Parathyroid adenoma (tissue), 2 donors: ENCODE measurements at regions not wholly inside any gene's neighbourhood (a gene's known extent, or its start where the extent isn't known, plus 50 kb on each side); places are given as distances from the start of the nearest gene placed in this dataset.

Experiments
- H2AFZ ChIP-seq: fragments of 300-600 bp; sonication (generic); one replicate; pipeline ENCODE4 v1.7.0; 2017; ENCODE audit warnings: antibody characterized with exemption, mild to moderate bottlenecking
- H3K27ac ChIP-seq: fragments of 300-600 bp; sonication (generic); one replicate; pipeline ENCODE4 v1.7.0; 2017
- H3K27me3 ChIP-seq: fragments of 300-600 bp; sonication (generic); one replicate; pipeline ENCODE4 v1.7.0; 2017; ENCODE audit warnings: low read length; ENCODE audit not compliant: control insufficient read depth, insufficient read depth
- H3K36me3 ChIP-seq: fragments of 300-600 bp; sonication (generic); one replicate; pipeline ENCODE4 v1.7.0; 2017; ENCODE audit warnings: low read length; ENCODE audit not compliant: control insufficient read depth, insufficient read depth
- H3K4me1 ChIP-seq: fragments of 300-600 bp; sonication (generic); one replicate; pipeline ENCODE4 v1.7.0; 2017; ENCODE audit warnings: control low read depth
- H3K4me2 ChIP-seq: fragments of 300-600 bp; sonication (generic); one replicate; pipeline ENCODE4 v1.7.0; 2017; ENCODE audit warnings: low read length
- H3K4me3 ChIP-seq: fragments of 300-600 bp; sonication (generic); one replicate; pipeline ENCODE4 v1.7.0; 2017; ENCODE audit warnings: low read depth, low read length
- H3K79me2 ChIP-seq: fragments of 300-600 bp; sonication (generic); one replicate; pipeline ENCODE4 v1.7.0; 2017; ENCODE audit warnings: control low read depth
- H3K9ac ChIP-seq: fragments of 300-600 bp; sonication (generic); one replicate; pipeline ENCODE4 v1.7.0; 2017; ENCODE audit warnings: mild to moderate bottlenecking
- H3K9me3 ChIP-seq: fragments of 300-600 bp; sonication (generic); one replicate; pipeline ENCODE4 v1.7.0; 2017; ENCODE audit warnings: low read length; ENCODE audit not compliant: control insufficient read depth
- TF ChIP-seq, protein P1 (sequence below): fragments of 300-600 bp; sonication (generic); IDR thresholded peaks from one replicate; pipeline ENCODE4 v1.7.0; 2017; ENCODE audit warnings: antibody characterized with exemption, mild to moderate bottlenecking
- donor health status: primary hyperparathyroidism.

GRCh38 chr6:40965046-40965445 is 74.0 kb downstream of the UNC5CL start:
- no peak overlapping the region for H3K9ac ChIP-seq
- TF ChIP-seq, protein P1, sequence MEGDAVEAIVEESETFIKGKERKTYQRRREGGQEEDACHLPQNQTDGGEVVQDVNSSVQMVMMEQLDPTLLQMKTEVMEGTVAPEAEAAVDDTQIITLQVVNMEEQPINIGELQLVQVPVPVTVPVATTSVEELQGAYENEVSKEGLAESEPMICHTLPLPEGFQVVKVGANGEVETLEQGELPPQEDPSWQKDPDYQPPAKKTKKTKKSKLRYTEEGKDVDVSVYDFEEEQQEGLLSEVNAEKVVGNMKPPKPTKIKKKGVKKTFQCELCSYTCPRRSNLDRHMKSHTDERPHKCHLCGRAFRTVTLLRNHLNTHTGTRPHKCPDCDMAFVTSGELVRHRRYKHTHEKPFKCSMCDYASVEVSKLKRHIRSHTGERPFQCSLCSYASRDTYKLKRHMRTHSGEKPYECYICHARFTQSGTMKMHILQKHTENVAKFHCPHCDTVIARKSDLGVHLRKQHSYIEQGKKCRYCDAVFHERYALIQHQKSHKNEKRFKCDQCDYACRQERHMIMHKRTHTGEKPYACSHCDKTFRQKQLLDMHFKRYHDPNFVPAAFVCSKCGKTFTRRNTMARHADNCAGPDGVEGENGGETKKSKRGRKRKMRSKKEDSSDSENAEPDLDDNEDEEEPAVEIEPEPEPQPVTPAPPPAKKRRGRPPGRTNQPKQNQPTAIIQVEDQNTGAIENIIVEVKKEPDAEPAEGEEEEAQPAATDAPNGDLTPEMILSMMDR: no peak
- H3K4me2 ChIP-seq: no peak overlapping the region
- no peaks in the 10 kb centered on the region for H3K9me3 ChIP-seq
- no peak overlapping the region for H2AFZ ChIP-seq
- no peaks in the 10 kb centered on the region for H3K4me1 ChIP-seq
- H3K79me2 ChIP-seq: no peaks in the 10 kb centered on the region
- no peak overlapping the region for H3K27ac ChIP-seq
- no peaks in the 10 kb centered on the region for H3K27me3 ChIP-seq
- no peaks in the 10 kb centered on the region for H3K36me3 ChIP-seq
- H3K4me3 ChIP-seq: no peak overlapping the region

DNA sequence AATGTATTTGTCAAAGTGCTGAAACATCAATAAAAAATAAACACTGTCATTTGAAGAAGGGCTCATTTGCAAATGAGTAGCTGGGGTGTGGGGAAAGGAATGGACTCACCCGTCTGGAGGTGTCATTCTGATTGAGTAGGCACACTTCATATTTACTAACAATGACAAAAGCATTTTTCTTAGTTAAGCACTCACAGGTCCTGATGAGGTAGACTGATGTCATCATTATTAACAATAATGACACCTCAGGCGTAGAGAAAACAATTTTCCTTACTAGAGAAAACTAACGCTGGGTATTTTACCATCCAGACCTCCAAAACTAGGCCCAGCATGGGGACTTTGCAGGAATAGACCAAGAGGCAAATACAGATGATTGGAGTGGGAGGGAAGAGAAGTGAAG is 76.0 kb downstream of the UNC5CL start:
- H3K4me1 ChIP-seq: no peaks in the 10 kb centered on the region

DNA sequence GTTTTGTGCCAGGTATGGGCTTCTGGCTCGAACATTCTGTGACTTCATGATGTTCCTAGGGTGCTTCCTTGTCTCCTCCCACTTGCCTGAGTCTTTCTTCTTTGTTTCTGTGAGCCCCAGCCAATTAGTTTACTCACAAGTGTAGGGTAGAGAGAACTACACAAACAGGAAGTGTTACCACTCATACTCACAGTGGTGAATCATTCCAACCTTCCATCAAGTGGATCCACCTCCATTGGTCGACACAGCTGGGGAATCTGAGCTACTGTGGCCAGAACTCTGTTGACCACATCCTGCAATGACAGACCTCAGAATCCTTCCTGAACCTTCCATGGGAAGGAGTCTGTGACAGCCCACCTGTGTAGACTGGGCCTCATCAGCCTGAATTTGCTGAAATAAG is 76.8 kb downstream of the UNC5CL start:
- Histone ChIP-seq H3K9me3 (no peaks in the 10 kb centered on the region), H3K79me2 (no peaks in the 10 kb centered on the region), H3K9ac (no peak overlapping the region), H3K27me3 (no peaks in the 10 kb centered on the region), H3K4me1 (no peaks in the 10 kb centered on the region), H3K4me3 (no peak overlapping the region), H2AFZ (no peak overlapping the region), H3K4me2 (no peak overlapping the region), H3K27ac (no peak overlapping the region), H3K36me3 (no peaks in the 10 kb centered on the region)
- TF ChIP-seq, protein P1: no peak

More for the DNA sequence above, 76.0 kb downstream of the UNC5CL start:
- TF ChIP-seq, protein P1: no peak
- Histone ChIP-seq H3K27me3 (no peaks in the 10 kb centered on the region), H3K36me3 (no peaks in the 10 kb centered on the region), H2AFZ (no peak overlapping the region), H3K9me3 (no peaks in the 10 kb centered on the region), H3K27ac (no peak overlapping the region), H3K4me2 (no peak overlapping the region), H3K4me3 (no peak overlapping the region), H3K79me2 (no peaks in the 10 kb centered on the region), H3K9ac (no peak overlapping the region)

- Histone ChIP-seq H3K9ac (no peak overlapping the region), H3K36me3 (no peaks in the 10 kb centered on the region), H3K9me3 (no peaks in the 10 kb centered on the region), H3K4me1 (no peaks in the 10 kb centered on the region), H3K4me2 (no peak overlapping the region), H2AFZ (no peak overlapping the region), H3K4me3 (no peak overlapping the region), H3K79me2 (no peaks in the 10 kb centered on the region), H3K27me3 (no peaks in the 10 kb centered on the region), H3K27ac (no peak overlapping the region)
- TF ChIP-seq, protein P1: no peak
These were observed 77.2 kb downstream of the UNC5CL start for GRCh38 chr6:40961831-40962230.

DNA sequence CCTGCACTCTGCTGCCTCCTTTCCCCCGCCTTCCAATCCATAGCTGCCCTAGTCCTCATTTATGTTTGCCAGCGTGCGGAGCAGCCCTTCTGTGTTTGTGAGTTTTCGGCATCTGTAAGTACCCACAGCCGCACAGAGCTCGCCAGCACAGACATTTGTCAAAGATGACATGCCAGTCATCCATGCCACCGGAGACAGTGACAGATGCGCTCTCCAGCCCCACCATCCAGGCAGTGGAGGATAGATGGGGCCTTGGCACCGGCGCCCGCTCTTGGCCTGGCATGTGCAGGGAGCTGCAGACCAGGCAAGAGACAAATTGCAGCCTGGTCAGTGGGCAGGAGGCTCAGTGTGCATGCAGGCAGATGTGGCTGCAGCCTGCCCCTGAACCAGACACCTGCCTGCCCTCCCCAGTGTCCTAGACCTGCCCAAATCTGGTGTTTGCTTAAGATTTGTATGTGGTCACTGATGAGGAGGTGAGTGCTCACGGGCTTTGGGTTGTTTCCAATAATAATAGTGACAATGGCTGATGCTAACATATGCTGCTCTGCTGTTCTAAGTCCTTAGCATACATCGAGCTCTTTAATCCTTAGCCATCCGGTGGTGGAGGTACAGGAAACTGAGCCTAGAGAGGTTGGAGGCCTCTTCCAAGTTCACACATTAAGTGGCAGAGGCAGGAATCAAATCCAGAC is 78.1 kb downstream of the UNC5CL start:
- H3K27me3 ChIP-seq: no peaks in the 10 kb centered on the region
- no peak overlapping the region for H3K9ac ChIP-seq
- no peaks in the 10 kb centered on the region for H3K79me2 ChIP-seq
- TF ChIP-seq, protein P1: no peak
- H3K4me1 ChIP-seq: no peaks in the 10 kb centered on the region
- H3K36me3 ChIP-seq: no peaks in the 10 kb centered on the region
- H2AFZ ChIP-seq: no peak overlapping the region
- no peaks in the 10 kb centered on the region for H3K9me3 ChIP-seq
- no peak overlapping the region for H3K27ac ChIP-seq
- H3K4me3 ChIP-seq: no peak overlapping the region
- H3K4me2 ChIP-seq: no peak overlapping the region
